GM12878 (cell line): ENCODE measurements at regions not wholly inside any gene's neighbourhood (a gene's known extent, or its start where the extent isn't known, plus 50 kb on each side); places are given as distances from the start of the nearest gene placed in this dataset.

Experiments used
- ATF7 ChIP-seq: fragments of 450-650 bp; IDR thresholded peaks from 2 replicates; pipeline ENCODE4 v1.6.1; 2016; ENCODE audit warnings: low read depth, mild to moderate bottlenecking
- BCL11A ChIP-seq: IDR thresholded peaks from 2 replicates; pipeline ENCODE4 v1.6.1; 2011; ENCODE audit warnings: low read depth, low read length
- CEBPZ ChIP-seq: fragments of 150-350 bp; IDR thresholded peaks from 2 replicates; pipeline ENCODE4 v1.6.1; 2016; ENCODE audit warnings: low read depth, low read length
- EED ChIP-seq: sonication (generic); IDR thresholded peaks from 2 replicates; pipeline ENCODE4 v1.6.1; 2016; ENCODE audit warnings: antibody characterized with exemption, low read depth
- ETV6 ChIP-seq, 2 experiments: fragments of 450-650 bp in 1 of 2; IDR thresholded peaks in 1 of 2; conservative IDR thresholded peaks in 1 of 2; 2 replicates each; pipeline ENCODE4 v1.6.1; 2014; ENCODE audit warnings: antibody characterized with exemption in 1 of 2, borderline replicate concordance in 1 of 2, low read depth in 1 of 2, mild to moderate bottlenecking in 1 of 2, moderate library complexity in 1 of 2
- EZH2 ChIP-seq: IDR thresholded peaks from 2 replicates; pipeline ENCODE4 v1.6.1; 2012; ENCODE audit warnings: low read depth, mild to moderate bottlenecking, control low read depth, inconsistent platforms, low read length, borderline replicate concordance; ENCODE audit not compliant: control insufficient read depth
- JUNB ChIP-seq: IDR thresholded peaks from 2 replicates; pipeline ENCODE4 v1.6.1; 2016; ENCODE audit warnings: antibody characterized with exemption, mild to moderate bottlenecking
- LARP7 ChIP-seq: fragments of 450-650 bp; IDR thresholded peaks from 2 replicates; pipeline ENCODE4 v1.6.1; 2017; ENCODE audit warnings: mild to moderate bottlenecking
- MEF2A ChIP-seq: IDR thresholded peaks from 2 replicates; pipeline ENCODE4 v1.6.1; 2011; ENCODE audit warnings: low read depth, mild to moderate bottlenecking, low read length, moderate library complexity; ENCODE audit not compliant: insufficient read depth
- MTA2 ChIP-seq: fragments of 450-650 bp; IDR thresholded peaks from 2 replicates; pipeline ENCODE4 v1.6.1; 2016; ENCODE audit warnings: low read depth, mild to moderate bottlenecking, moderate library complexity
- NFIC ChIP-seq: IDR thresholded peaks from 2 replicates; pipeline ENCODE4 v1.6.1; 2012; ENCODE audit warnings: low read depth, mild to moderate bottlenecking, inconsistent platforms, low read length, moderate library complexity
- NFYA ChIP-seq: IDR thresholded peaks from 2 replicates; pipeline ENCODE4 v1.6.1; 2011; ENCODE audit warnings: low read depth, mild to moderate bottlenecking, low read length, improper control_type of control experiment, borderline replicate concordance
- RB1 ChIP-seq: fragments of 450-650 bp; formaldehyde crosslinking; IDR thresholded peaks from 2 replicates; pipeline ENCODE4 v1.6.1; 2017; ENCODE audit warnings: mild to moderate bottlenecking, borderline replicate concordance
- RCOR1 ChIP-seq: conservative IDR thresholded peaks from 2 replicates; pipeline ENCODE4 v1.6.1; 2012; ENCODE audit warnings: low read depth, low read length, improper control_type of control experiment
- SKIL ChIP-seq: fragments of 450-650 bp; IDR thresholded peaks from 2 replicates; pipeline ENCODE4 v1.6.1; 2017; ENCODE audit warnings: mild to moderate bottlenecking, low read depth, inconsistent platforms; ENCODE audit not compliant: poor library complexity, severe bottlenecking
- USF2 ChIP-seq: IDR thresholded peaks from 2 replicates; pipeline ENCODE4 v1.6.1; 2011; ENCODE audit warnings: low read depth, low read length, improper control_type of control experiment, borderline replicate concordance
- WRNIP1 ChIP-seq: IDR thresholded peaks from 2 replicates; pipeline ENCODE4 v1.6.1; 2011; ENCODE audit warnings: low read depth, low read length, improper control_type of control experiment, borderline replicate concordance
- ZBTB4 ChIP-seq: fragments of 450-650 bp; formaldehyde crosslinking; IDR thresholded peaks from 2 replicates; pipeline ENCODE4 v1.4.0; 2022; ENCODE audit warnings: mild to moderate bottlenecking, moderate library complexity
- ZNF24 ChIP-seq: fragments of 450-650 bp; IDR thresholded peaks from 2 replicates; pipeline ENCODE4 v1.6.1; 2017; ENCODE audit warnings: antibody characterized with exemption, mild to moderate bottlenecking
- ZNF274 ChIP-seq: IDR thresholded peaks from one replicate; pipeline ENCODE4 v1.8.0; 2011; ENCODE audit not compliant: insufficient read length, insufficient read depth

- TF ChIP-seq USF2 = no peak
- TF ChIP-seq NFIC = peak; percentile 72
- peak; percentile 23; the same call in 1 of the 2 replicates for TF ChIP-seq EED
- TF ChIP-seq BCL11A = no peak
- TF ChIP-seq CEBPZ = no peak
- TF ChIP-seq MEF2A = peak; percentile 72; the same call in 1 of the 2 replicates
- no peak for TF ChIP-seq ZNF24
- no peak for TF ChIP-seq SKIL
- TF ChIP-seq LARP7 = no peak
- no peak for TF ChIP-seq EZH2
- TF ChIP-seq ETV6 (conservative IDR thresholded peaks at IDR 0.05 in 1 of 2, IDR thresholded peaks at IDR 0.05 in 1 of 2; ENCODE audit: borderline replicate concordance in 1 of 2, low read depth in 1 of 2) = peak in 1 of 2 experiments; percentile 66; a peak in 2 of 4 replicates
- no peak for TF ChIP-seq ZNF274
- no peak for TF ChIP-seq NFYA
- TF ChIP-seq WRNIP1 = no peak
- TF ChIP-seq MTA2 = 0 out of 2 replicates have a peak, but pooled peaks have one; percentile 10
- no peak for TF ChIP-seq ZBTB4 (CRISPR knock-in tag)
- peak; percentile 45 for TF ChIP-seq JUNB
- TF ChIP-seq ATF7 = peak; percentile 57
- no peak for TF ChIP-seq RCOR1
- TF ChIP-seq RB1 = no peak
Measured at GRCh38 chr12:93135286-93136239, 206.5 kb upstream of the EEA1 start (continued).
